Spleen (tissue), 11 donors: ENCODE measurements at regions not wholly inside any gene's neighbourhood (a gene's known extent, or its start where the extent isn't known, plus 50 kb on each side); places are given as distances from the start of the nearest gene placed in this dataset.

Experiments used
- DNase-seq: peaks from one replicate; pipeline ENCODE4 v3.0.0-alpha.2; 2020
- H3K27ac ChIP-seq, 8 donors: fragments of 200-600 bp; sonication (generic) in 7 of 8; 1 replicate in 4 of 8; 2 replicates in 4 of 8; pipeline versions ENCODE4 v1.5.0 to v1.8.0; 2016 to 2021; ENCODE audit warnings: inconsistent platforms in 4 of 8, mild to moderate bottlenecking in 4 of 8, moderate library complexity in 1 of 8
- H3K27me3 ChIP-seq, 7 donors: fragments of 200-600 bp; sonication (generic) in 6 of 7; replicated peaks in 1 of 7; 1 replicate in 4 of 7; 2 replicates in 3 of 7; pipeline versions ENCODE4 v1.5.0 to v1.8.0; 2016 to 2021; ENCODE audit warnings: inconsistent platforms in 3 of 7, mild to moderate bottlenecking in 1 of 7
- H3K36me3 ChIP-seq, 6 donors: fragments of 200-600 bp; sonication (generic) in 5 of 6; 1 replicate in 4 of 6; 2 replicates in 2 of 6; pipeline versions ENCODE4 v1.5.0 to v1.8.0; 2016 to 2021; ENCODE audit warnings: inconsistent platforms in 2 of 6
- H3K4me1 ChIP-seq, 6 donors: fragments of 200-600 bp; sonication (generic) in 5 of 6; 1 replicate in 3 of 6; 2 replicates in 3 of 6; pipeline versions ENCODE4 v1.5.0 to v1.8.0; 2016 to 2021; ENCODE audit warnings: inconsistent platforms in 3 of 6
- H3K4me3 ChIP-seq, 8 donors: fragments of 200-600 bp; sonication (generic) in 7 of 8; 1 replicate in 4 of 8; 2 replicates in 4 of 8; pipeline versions ENCODE4 v1.5.0 to v1.8.0; 2016 to 2021; ENCODE audit warnings: inconsistent platforms in 4 of 8, mild to moderate bottlenecking in 4 of 8, moderate library complexity in 2 of 8
- H3K9me3 ChIP-seq, 8 donors: fragments of 200-600 bp; sonication (generic) in 7 of 8; 1 replicate in 4 of 8; 2 replicates in 4 of 8; pipeline versions ENCODE4 v1.5.0 to v1.8.0; 2016 to 2021; ENCODE audit warnings: inconsistent platforms in 4 of 8
- POLR2A ChIP-seq, 3 donors: fragments of 450-650 bp; IDR thresholded peaks; one replicate each; pipeline ENCODE4 v1.5.1; 2017; ENCODE audit warnings: antibody characterized with exemption in 3 of 3, mild to moderate bottlenecking in 1 of 3
- POLR2AphosphoS5 ChIP-seq, 3 donors: sonication (generic); formaldehyde crosslinking; IDR thresholded peaks; one replicate each; pipeline ENCODE4 v1.5.1; 2017; ENCODE audit warnings: antibody characterized with exemption in 3 of 3
- WGBS, 5 donors: extraction: QIAGEN DNeasy Blood & Tissue Kit in 3 of 5; methylation state at CpG; one replicate each; pipeline versions ENCODE4 v1.1.5 to v1.1.7; 2013 to 2018; 5-methylcytosine and 5-hydroxymethylcytosine counted together
- intact Hi-C: fragments of 100-400 bp; cut with DNase I; formaldehyde crosslinking; loops from one replicate; pipeline ENCODE4 v1.15.0; 2023; ENCODE audit warnings: low total_unique reads
- TF ChIP-seq, protein P1 (sequence below), 11 experiments: fragments of 200-600 bp in 7 of 11; fragments of 450-650 bp in 4 of 11; sonication (generic) in 4 of 11; IDR thresholded peaks in 8 of 11; conservative IDR thresholded peaks in 3 of 11; 1 replicate in 7 of 11; 2 replicates in 4 of 11; pipeline versions ENCODE4 v1.4.0 to v1.8.0; 2016 to 2021; ENCODE audit warnings: antibody characterized with exemption in 11 of 11, inconsistent platforms in 4 of 11, mild to moderate bottlenecking in 1 of 11
- donor health status: healthy with polysubstance abuse.
- donor health status: DM: no; HTN: no; CAD: no; lungs with moderate emphysema.
- donor health status: DM: no; HTN: no; CAD: no.
- donor health status: Bipolar disorder and iron deficiency.
- donor health status: healthy.
- donor health status: DM: no; HTN: no; CAD: no.
- donor health status: DM: yes; HTN: yes; CAD: no.

DNA sequence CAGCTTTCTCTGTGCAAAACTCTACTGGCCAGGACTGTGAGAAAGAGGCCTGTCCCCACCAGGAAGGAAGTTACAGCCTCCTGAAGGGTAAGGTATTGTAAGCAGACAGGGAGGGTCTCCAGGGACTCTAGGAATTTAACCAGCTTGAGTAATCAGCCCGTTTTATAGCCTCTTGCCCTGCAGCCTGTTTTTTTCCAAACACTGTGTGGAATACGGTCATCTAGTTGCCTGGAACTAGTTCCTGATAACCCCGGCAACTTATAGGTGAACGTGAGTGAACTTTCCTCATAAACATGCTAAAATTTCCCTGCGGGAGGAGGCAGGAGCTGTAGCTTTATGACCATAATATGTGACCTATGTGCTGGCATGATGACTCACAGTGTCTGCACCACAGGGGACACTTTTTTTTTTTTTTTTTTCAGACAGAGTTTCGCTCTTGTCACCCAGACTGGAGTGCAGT is 60.1 kb upstream of the DAZL start:
- TF ChIP-seq POLR2A (IDR thresholded peaks at IDR 0.05) (no peak), POLR2AphosphoS5 (IDR thresholded peaks at IDR 0.05) (no peak)
- TF ChIP-seq, protein P1, sequence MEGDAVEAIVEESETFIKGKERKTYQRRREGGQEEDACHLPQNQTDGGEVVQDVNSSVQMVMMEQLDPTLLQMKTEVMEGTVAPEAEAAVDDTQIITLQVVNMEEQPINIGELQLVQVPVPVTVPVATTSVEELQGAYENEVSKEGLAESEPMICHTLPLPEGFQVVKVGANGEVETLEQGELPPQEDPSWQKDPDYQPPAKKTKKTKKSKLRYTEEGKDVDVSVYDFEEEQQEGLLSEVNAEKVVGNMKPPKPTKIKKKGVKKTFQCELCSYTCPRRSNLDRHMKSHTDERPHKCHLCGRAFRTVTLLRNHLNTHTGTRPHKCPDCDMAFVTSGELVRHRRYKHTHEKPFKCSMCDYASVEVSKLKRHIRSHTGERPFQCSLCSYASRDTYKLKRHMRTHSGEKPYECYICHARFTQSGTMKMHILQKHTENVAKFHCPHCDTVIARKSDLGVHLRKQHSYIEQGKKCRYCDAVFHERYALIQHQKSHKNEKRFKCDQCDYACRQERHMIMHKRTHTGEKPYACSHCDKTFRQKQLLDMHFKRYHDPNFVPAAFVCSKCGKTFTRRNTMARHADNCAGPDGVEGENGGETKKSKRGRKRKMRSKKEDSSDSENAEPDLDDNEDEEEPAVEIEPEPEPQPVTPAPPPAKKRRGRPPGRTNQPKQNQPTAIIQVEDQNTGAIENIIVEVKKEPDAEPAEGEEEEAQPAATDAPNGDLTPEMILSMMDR (IDR thresholded peaks at IDR 0.05 in 8 of 11, conservative IDR thresholded peaks at IDR 0.05 in 3 of 11), result no peak
- no peaks in the 10 kb centered on the region for H3K4me1 ChIP-seq
- intact Hi-C loops, result no loop called here
- no peak overlapping the region for H3K27ac ChIP-seq
- peaks cover 0 to 12% (median 0%) of the 10 kb centered on the region in 8 donors for H3K9me3 ChIP-seq
- no peak for DNase-seq
- 66 to 78% (median 70%) methylated on average over 6 of the region's 6 CpGs for WGBS, 5 donors
- H3K27me3 ChIP-seq, result peaks cover 0 to 4% (median 0%) of the 10 kb centered on the region in 7 donors
- H3K36me3 ChIP-seq, result no peaks in the 10 kb centered on the region
- H3K4me3 ChIP-seq, result no peak overlapping the region

DNA sequence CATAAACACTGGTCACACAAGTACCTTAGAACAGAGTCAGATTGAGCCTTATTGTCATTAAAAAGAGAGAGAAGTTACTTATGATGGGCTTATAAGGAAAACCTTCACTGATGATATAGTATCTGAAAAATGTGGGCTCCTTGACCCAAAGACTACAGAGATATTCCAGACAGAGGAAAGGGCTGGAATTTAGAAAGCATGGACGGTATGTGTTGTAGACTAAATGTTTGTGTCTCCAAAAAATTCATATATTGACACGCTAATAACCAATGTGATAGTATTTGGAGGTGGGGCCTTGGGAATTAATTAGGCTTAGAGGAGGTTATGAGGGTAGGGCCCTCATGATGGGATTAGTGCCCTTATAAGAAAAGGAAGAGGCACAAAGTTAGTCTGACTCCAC is 61.0 kb upstream of the DAZL start:
- H3K4me3 ChIP-seq, result no peak overlapping the region
- H3K4me1 ChIP-seq, result no peaks in the 10 kb centered on the region
- H3K27me3 ChIP-seq, result peaks cover 0 to 4% (median 0%) of the 10 kb centered on the region in 7 donors
- H3K9me3 ChIP-seq, result peaks cover 0 to 10% (median 0%) of the 10 kb centered on the region in 8 donors
- no peak overlapping the region for H3K27ac ChIP-seq
- intact Hi-C loops, result no loop called here
- DNase-seq, result no peak
- WGBS, 5 donors, result 89 to 100% (median 93%) methylated on average over 2 of the region's 2 CpGs
- no peaks in the 10 kb centered on the region for H3K36me3 ChIP-seq
- TF ChIP-seq POLR2A (IDR thresholded peaks at IDR 0.05) (no peak), POLR2AphosphoS5 (IDR thresholded peaks at IDR 0.05) (no peak)
- TF ChIP-seq, protein P1 (IDR thresholded peaks at IDR 0.05 in 8 of 11, conservative IDR thresholded peaks at IDR 0.05 in 3 of 11), result no peak

GRCh38 chr3:16667633-16668032 is 62.4 kb upstream of the DAZL start:
- DNase-seq, result no peak
- intact Hi-C loops, result no loop called here
- Histone ChIP-seq H3K9me3 (no peaks in the 10 kb centered on the region), H3K27me3 (peaks cover 0 to 4% (median 0%) of the 10 kb centered on the region in 7 donors), H3K36me3 (no peaks in the 10 kb centered on the region), H3K4me3 (no peak overlapping the region), H3K27ac (no peak overlapping the region), H3K4me1 (no peaks in the 10 kb centered on the region)
- TF ChIP-seq, protein P1 (IDR thresholded peaks at IDR 0.05 in 8 of 11, conservative IDR thresholded peaks at IDR 0.05 in 3 of 11), result no peak
- no peak for TF ChIP-seq POLR2A (IDR thresholded peaks at IDR 0.05)
- TF ChIP-seq POLR2AphosphoS5 (IDR thresholded peaks at IDR 0.05), result no peak
- 70 to 79% (median 75%) methylated on average over 4 of the region's 4 CpGs for WGBS, 5 donors

DNA sequence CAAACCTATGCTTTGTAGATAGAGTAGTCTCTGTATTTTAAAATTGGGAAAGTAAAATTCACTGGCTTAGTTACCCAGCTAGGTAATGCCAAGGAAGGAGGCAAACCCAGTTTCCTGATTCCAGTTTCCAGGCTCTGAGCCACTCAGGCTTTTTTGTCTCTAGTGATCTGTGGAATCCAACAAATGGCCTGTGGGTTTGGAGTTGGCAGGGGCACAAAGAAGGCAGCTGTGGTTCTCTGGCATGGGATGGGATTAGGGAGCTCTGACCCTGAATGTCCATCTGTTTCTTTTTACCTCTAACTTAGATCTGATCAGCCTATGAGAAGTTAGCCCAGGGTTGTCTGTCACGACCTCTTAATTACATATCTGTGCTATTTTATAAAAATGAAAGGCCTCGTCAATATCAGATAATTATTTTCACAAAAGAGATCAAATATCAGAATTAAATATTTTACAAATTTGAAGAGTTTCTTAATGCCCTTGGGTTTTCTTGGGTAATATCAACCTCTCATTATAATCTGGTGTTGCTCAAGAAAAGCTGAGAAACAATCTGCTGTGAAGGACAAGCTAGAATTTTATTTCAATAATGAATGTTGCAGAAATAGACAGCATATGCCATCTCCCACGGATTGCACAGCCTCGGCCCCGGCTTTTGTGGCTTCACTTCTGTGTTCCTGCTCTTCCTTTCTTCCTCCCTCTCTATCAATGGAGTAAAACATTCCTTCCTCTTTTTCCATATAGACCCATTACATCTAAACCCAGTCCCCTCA is 63.7 kb upstream of the DAZL start:
- no peaks in the 10 kb centered on the region for H3K36me3 ChIP-seq
- no peaks in the 10 kb centered on the region for H3K4me1 ChIP-seq
- intact Hi-C loops, result no loop called here
- no peak for DNase-seq
- H3K9me3 ChIP-seq, result no peaks in the 10 kb centered on the region
- no peak overlapping the region for H3K4me3 ChIP-seq
- 60 to 87% (median 70%) methylated on average over 5 of the region's 5 CpGs for WGBS, 5 donors
- no peak for TF ChIP-seq POLR2AphosphoS5 (IDR thresholded peaks at IDR 0.05)
- TF ChIP-seq, protein P1 (IDR thresholded peaks at IDR 0.05 in 8 of 11, conservative IDR thresholded peaks at IDR 0.05 in 3 of 11), result no peak
- no peak for TF ChIP-seq POLR2A (IDR thresholded peaks at IDR 0.05)
- no peaks in the 10 kb centered on the region for H3K27me3 ChIP-seq
- no peak overlapping the region for H3K27ac ChIP-seq
